IMR-90 (cell line): ENCODE measurements at regions not wholly inside any gene's neighbourhood (a gene's known extent, or its start where the extent isn't known, plus 50 kb on each side); places are given as distances from the start of the nearest gene placed in this dataset.

ENCODE experiments used
- ATAC-seq: fragments of 200-7000 bp; cut with Tn5 transposase; 2 replicates; pipeline ENCODE4 v1.9.1; 2020; ENCODE audit warnings: low read depth, mild to moderate bottlenecking, moderate library complexity
- BruUV-seq: library from RNA; stranded (reverse); fragments of 400-500 nt; replicated peaks from 2 replicates; lab custom pipeline; 2021; lab: Mats Ljungman, UMichigan
- CTCF ChIA-PET: fragments of 300-600 bp; formaldehyde crosslinking; extraction: SDS; loops from one replicate; lab custom pipeline; 2021; ENCODE audit warnings: antibody characterized with exemption; lab: Yijun Ruan, JAX
- POLR2A ChIA-PET: fragments of 300-600 bp; sonication (Branson Sonifier 250); formaldehyde crosslinking; loops from one replicate; lab custom pipeline; 2022; ENCODE audit warnings: antibody characterized with exemption; ENCODE audit not compliant: unreplicated experiment; lab: Charles Lee
- DNase-seq: peaks from one replicate; pipeline ENCODE4 v3.0.0; 2013
- H2AFZ ChIP-seq: replicated peaks from 2 replicates; pipeline ENCODE3; 2013; ENCODE audit warnings: low read length, mild to moderate bottlenecking; ENCODE audit not compliant: poor library complexity
- H2AK5ac ChIP-seq: 2 replicates; pipeline ENCODE4 v1.6.1; 2013; ENCODE audit warnings: low read depth, low read length, inconsistent platforms
- H2AK9ac ChIP-seq: replicated peaks from 2 replicates; pipeline ENCODE3; 2013; ENCODE audit warnings: mild to moderate bottlenecking, low read depth, low read length, moderate library complexity; ENCODE audit not compliant: poor library complexity
- H2BK120ac ChIP-seq: 2 replicates; pipeline ENCODE4 v1.6.1; 2013; ENCODE audit warnings: low read depth, low read length, inconsistent platforms
- H2BK15ac ChIP-seq: 3 replicates; pipeline ENCODE4 v1.6.1; 2013; ENCODE audit warnings: low read depth, low read length, inconsistent platforms
- H2BK20ac ChIP-seq: 2 replicates; pipeline ENCODE4 v1.6.1; 2013; ENCODE audit warnings: low read depth, mild to moderate bottlenecking, inconsistent platforms, low read length, moderate library complexity
- H2BK5ac ChIP-seq: 2 replicates; pipeline ENCODE4 v1.6.1; 2013; ENCODE audit warnings: mild to moderate bottlenecking, low read depth, low read length, inconsistent platforms; ENCODE audit not compliant: poor library complexity, severe bottlenecking
- H3K14ac ChIP-seq: replicated peaks from 2 replicates; pipeline ENCODE4 v1.6.1; 2013; ENCODE audit warnings: low read depth, low read length, inconsistent platforms
- H3K18ac ChIP-seq: 2 replicates; pipeline ENCODE4 v1.6.1; 2013; ENCODE audit warnings: low read depth, low read length, control low read depth
- H3K23ac ChIP-seq: 2 replicates; pipeline ENCODE4 v1.6.1; 2013; ENCODE audit warnings: low read depth, low read length, inconsistent platforms
- H3K27ac ChIP-seq: 2 replicates; pipeline ENCODE4 v1.5.1; 2013; ENCODE audit warnings: mild to moderate bottlenecking, control low read depth, low read length; ENCODE audit not compliant: insufficient read depth
- H3K27me3 ChIP-seq: 2 replicates; pipeline ENCODE4 v1.6.1; 2013; ENCODE audit warnings: low read length; ENCODE audit not compliant: control insufficient read depth, insufficient read depth
- H3K36me3 ChIP-seq: 2 replicates; pipeline ENCODE4 v1.6.1; 2013; ENCODE audit warnings: low read length, mixed read lengths; ENCODE audit not compliant: control insufficient read depth, insufficient read depth
- H3K4ac ChIP-seq: 2 replicates; pipeline ENCODE4 v1.6.1; 2013; ENCODE audit warnings: low read depth, low read length, inconsistent platforms
- H3K4me1 ChIP-seq: 2 replicates; pipeline ENCODE4 v1.6.1; 2013; ENCODE audit warnings: low read length, mixed read lengths; ENCODE audit not compliant: control insufficient read depth, insufficient read depth
- H3K4me2 ChIP-seq: 2 replicates; pipeline ENCODE4 v1.6.1; 2013; ENCODE audit warnings: low read depth, mild to moderate bottlenecking, control low read depth, low read length, moderate library complexity
- H3K4me3 ChIP-seq: 2 replicates; pipeline ENCODE4 v1.5.1; 2013; ENCODE audit warnings: low read depth, mild to moderate bottlenecking, control low read depth, low read length, moderate library complexity; ENCODE audit not compliant: insufficient read depth
- H3K56ac ChIP-seq: 2 replicates; pipeline ENCODE4 v1.6.1; 2013; ENCODE audit warnings: low read length, inconsistent platforms; ENCODE audit not compliant: insufficient read depth; ENCODE audit errors: extremely low read depth
- H3K79me1 ChIP-seq, 2 experiments: 2 replicates each; pipeline ENCODE4 v1.6.1; 2013; ENCODE audit warnings: low read length in 2 of 2, inconsistent platforms in 1 of 2, low read depth in 1 of 2
- H3K9ac ChIP-seq: 2 replicates; pipeline ENCODE4 v1.6.1; 2013; ENCODE audit warnings: low read depth, low read length, control low read depth
- H3K9me1 ChIP-seq: 2 replicates; pipeline ENCODE4 v1.6.1; 2013; ENCODE audit warnings: low read length, inconsistent platforms; ENCODE audit not compliant: insufficient read depth
- H3K9me3 ChIP-seq: 2 replicates; pipeline ENCODE4 v1.6.1; 2013; ENCODE audit warnings: low read length; ENCODE audit not compliant: control insufficient read depth, insufficient read depth
- H4K20me1 ChIP-seq: 2 replicates; pipeline ENCODE4 v1.6.1; 2013; ENCODE audit warnings: low read length, inconsistent platforms; ENCODE audit not compliant: insufficient read depth
- H4K5ac ChIP-seq: 2 replicates; pipeline ENCODE4 v1.6.1; 2013; ENCODE audit warnings: mild to moderate bottlenecking, low read depth, low read length, control low read depth
- H4K8ac ChIP-seq, 2 experiments: 2 replicates each; pipeline ENCODE4 v1.6.1; 2013; ENCODE audit warnings: low read depth in 2 of 2, low read length in 2 of 2, control low read depth in 1 of 2, inconsistent platforms in 1 of 2
- H4K91ac ChIP-seq: 2 replicates; pipeline ENCODE4 v1.6.1; 2013; ENCODE audit warnings: low read depth, low read length, inconsistent platforms; ENCODE audit not compliant: insufficient read depth
- CHD1 ChIP-seq: IDR thresholded peaks from 2 replicates; pipeline ENCODE4 v1.6.1; 2012; ENCODE audit warnings: low read depth, low read length, improper control_type of control experiment
- ELK1 ChIP-seq: fragments of 150-350 bp; IDR thresholded peaks from 2 replicates; pipeline ENCODE4 v1.6.1; 2016; ENCODE audit warnings: low read depth, mild to moderate bottlenecking, low read length, moderate library complexity, borderline replicate concordance
- FOS ChIP-seq: fragments of 150-350 bp; IDR thresholded peaks from 2 replicates; pipeline ENCODE4 v1.6.1; 2016; ENCODE audit warnings: low read depth, low read length
- MAZ ChIP-seq: IDR thresholded peaks from 2 replicates; pipeline ENCODE4 v1.6.1; 2012; ENCODE audit warnings: low read depth, mild to moderate bottlenecking, low read length, improper control_type of control experiment, moderate library complexity, borderline replicate concordance
- MXI1 ChIP-seq: IDR thresholded peaks from 2 replicates; pipeline ENCODE4 v1.6.1; 2012; ENCODE audit warnings: low read depth, mild to moderate bottlenecking, low read length, moderate library complexity, borderline replicate concordance
- POLR2A ChIP-seq: IDR thresholded peaks from 2 replicates; pipeline ENCODE4 v1.6.1; 2012; ENCODE audit warnings: mild to moderate bottlenecking, low read depth, low read length
- RAD21 ChIP-seq: IDR thresholded peaks from 2 replicates; pipeline ENCODE4 v1.6.1; 2012; ENCODE audit warnings: low read length, improper control_type of control experiment
- RFX5 ChIP-seq: IDR thresholded peaks from 2 replicates; pipeline ENCODE4 v1.8.0; 2012; ENCODE audit warnings: low read depth, mild to moderate bottlenecking, low read length, moderate library complexity
- SMC3 ChIP-seq: fragments of 150-350 bp; IDR thresholded peaks from 2 replicates; pipeline ENCODE4 v1.6.1; 2016; ENCODE audit warnings: low read depth, mild to moderate bottlenecking, antibody characterized with exemption, low read length, moderate library complexity
- USF2 ChIP-seq: fragments of 150-350 bp; IDR thresholded peaks from 2 replicates; pipeline ENCODE4 v1.6.1; 2017; ENCODE audit warnings: mild to moderate bottlenecking, antibody characterized with exemption, low read length, low read depth
- WGBS, 2 experiments: methylation state at CpG; one replicate each; pipeline versions ENCODE4 v1.1.5 to v1.1.7; 2013; ENCODE audit warnings: missing lambda C conversion rate in 2 of 2; ENCODE audit not compliant: insufficient read length in 1 of 2; ENCODE audit errors: extremely low coverage in 2 of 2; 5-methylcytosine and 5-hydroxymethylcytosine counted together
- dilution Hi-C: fragments of 300-500 bp; cut with HindIII; formaldehyde crosslinking; loops from one replicate; pipeline ENCODE4 v1.14.3; 2018; ENCODE audit warnings: low sequenced_read_pairs; ENCODE audit not compliant: unreplicated experiment
- in situ Hi-C: fragments of 300-500 bp; cut with MboI; formaldehyde crosslinking; loops from 3 replicates; pipeline ENCODE4 v1.14.3; 2019; ENCODE audit warnings: low sequenced_read_pairs, inconsistent platforms, mixed read lengths
- intact Hi-C: fragments of 100-400 bp; cut with micrococcal nuclease; formaldehyde crosslinking; loops from 2 replicates; pipeline ENCODE4 v1.10.0; 2022
- TF ChIP-seq, protein P1 (sequence below): conservative IDR thresholded peaks from 2 replicates; pipeline ENCODE4 v1.5.1; 2012; ENCODE audit warnings: mild to moderate bottlenecking, low read depth, low read length, improper control_type of control experiment

DNA sequence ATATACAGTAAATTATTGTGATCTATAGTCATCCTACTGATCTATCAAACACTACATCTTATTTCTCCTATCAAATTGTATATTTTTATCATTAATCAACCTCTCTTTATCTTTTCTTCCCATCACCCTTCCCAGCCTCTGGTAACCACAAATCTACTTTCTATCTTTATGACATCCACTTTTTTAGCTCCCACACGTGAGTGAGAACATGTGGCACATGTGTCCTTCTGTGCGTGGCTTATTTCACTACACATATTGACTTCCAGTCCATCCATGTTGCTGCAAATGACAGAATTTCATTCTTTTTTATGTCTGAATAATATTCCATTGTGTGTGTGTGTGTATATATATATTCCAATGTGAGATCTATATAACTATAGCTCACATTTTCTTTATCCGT is 67.8 kb upstream of the TBX5 start:
- no TSS peak for BruUV-seq
- intact Hi-C loops = no loop called here

More for the DNA sequence above, 67.8 kb upstream of the TBX5 start:
- H3K56ac ChIP-seq = no peak overlapping the region
- H4K8ac ChIP-seq = no peak overlapping the region
- no peak overlapping the region for H2AK5ac ChIP-seq
- no peak overlapping the region for H4K5ac ChIP-seq
- no peak overlapping the region for H2AK9ac ChIP-seq
- H3K79me1 ChIP-seq = no peaks in the 10 kb centered on the region
- no peak overlapping the region for H3K9ac ChIP-seq
- H2BK20ac ChIP-seq = no peak overlapping the region
- H3K27ac ChIP-seq = no peak overlapping the region
- POLR2A ChIA-PET = no interaction called here
- H3K9me1 ChIP-seq = no peaks in the 10 kb centered on the region
- H3K18ac ChIP-seq = no peak overlapping the region
- CTCF ChIA-PET = interaction anchor here (1.3 kb wide), 1 partner anchor 35 kb away, joined by 4 read pairs; no protein-coding TSS in a partner anchor
- no peaks in the 10 kb centered on the region for H3K36me3 ChIP-seq
- no peaks in the 10 kb centered on the region for H4K20me1 ChIP-seq
- no peaks in the 10 kb centered on the region; the same call in 1 of the 2 replicates for H3K4me1 ChIP-seq
- no peak overlapping the region for H3K14ac ChIP-seq
- no peak overlapping the region for H3K4me3 ChIP-seq
- no peak overlapping the region for H3K23ac ChIP-seq
- H2BK120ac ChIP-seq = no peak overlapping the region
- no peak overlapping the region for H4K91ac ChIP-seq
- no peak overlapping the region for H3K4ac ChIP-seq
- in situ Hi-C loops = no loop called here
- no peaks in the 10 kb centered on the region for H3K9me3 ChIP-seq
- whole genome bisulfite sequencing, 2 experiments = no CpG with 5 or more reads among the region's 3 CpGs
- TF ChIP-seq ELK1 (no peak), MAZ (no peak), RFX5 (no peak), RAD21 (no peak), MXI1 (no peak), CHD1 (no peak), POLR2A (no peak), SMC3 (no peak), USF2 (no peak), FOS (no peak)
- TF ChIP-seq, protein P1, sequence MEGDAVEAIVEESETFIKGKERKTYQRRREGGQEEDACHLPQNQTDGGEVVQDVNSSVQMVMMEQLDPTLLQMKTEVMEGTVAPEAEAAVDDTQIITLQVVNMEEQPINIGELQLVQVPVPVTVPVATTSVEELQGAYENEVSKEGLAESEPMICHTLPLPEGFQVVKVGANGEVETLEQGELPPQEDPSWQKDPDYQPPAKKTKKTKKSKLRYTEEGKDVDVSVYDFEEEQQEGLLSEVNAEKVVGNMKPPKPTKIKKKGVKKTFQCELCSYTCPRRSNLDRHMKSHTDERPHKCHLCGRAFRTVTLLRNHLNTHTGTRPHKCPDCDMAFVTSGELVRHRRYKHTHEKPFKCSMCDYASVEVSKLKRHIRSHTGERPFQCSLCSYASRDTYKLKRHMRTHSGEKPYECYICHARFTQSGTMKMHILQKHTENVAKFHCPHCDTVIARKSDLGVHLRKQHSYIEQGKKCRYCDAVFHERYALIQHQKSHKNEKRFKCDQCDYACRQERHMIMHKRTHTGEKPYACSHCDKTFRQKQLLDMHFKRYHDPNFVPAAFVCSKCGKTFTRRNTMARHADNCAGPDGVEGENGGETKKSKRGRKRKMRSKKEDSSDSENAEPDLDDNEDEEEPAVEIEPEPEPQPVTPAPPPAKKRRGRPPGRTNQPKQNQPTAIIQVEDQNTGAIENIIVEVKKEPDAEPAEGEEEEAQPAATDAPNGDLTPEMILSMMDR = no peak
- no peak overlapping the region for H2AFZ ChIP-seq
- dilution Hi-C loops = no loop called here
- no peak for DNase-seq
- H3K4me2 ChIP-seq = no peak overlapping the region
- no peak for ATAC-seq
- no peak overlapping the region for H2BK5ac ChIP-seq
- H3K27me3 ChIP-seq = peaks cover 7% of the 10 kb centered on the region
- no peak overlapping the region for H2BK15ac ChIP-seq
